HL-60 (cell line): ENCODE measurements at regions not wholly inside any gene's neighbourhood (a gene's known extent, or its start where the extent isn't known, plus 50 kb on each side); places are given as distances from the start of the nearest gene placed in this dataset.

Source experiments
- DNase-seq, 2 experiments: peaks; one replicate each; pipeline ENCODE4 v3.0.0-alpha.2; 2010 to 2020; ENCODE audit warnings: low read depth in 1 of 2, low spot score in 1 of 2
- H3K27ac ChIP-seq: fragments of 250-450 bp; sonication (Bioruptor Pico); replicated peaks from 2 replicates; pipeline ENCODE4 v1.5.1; 2020; ENCODE audit warnings: mild to moderate bottlenecking, moderate library complexity
- H3K27me3 ChIP-seq: fragments of 250-450 bp; sonication (Bioruptor Pico); 2 replicates; pipeline ENCODE4 v1.5.1; 2021; ENCODE audit warnings: mild to moderate bottlenecking, moderate library complexity; ENCODE audit not compliant: insufficient read depth, poor library complexity, severe bottlenecking
- H3K4me3 ChIP-seq: replicated peaks from 2 replicates; pipeline ENCODE4 v1.5.1; 2011; ENCODE audit warnings: mild to moderate bottlenecking, control low read depth, low read length; ENCODE audit not compliant: insufficient read depth
- GABPA ChIP-seq: IDR thresholded peaks from 2 replicates; pipeline ENCODE4 v1.6.1; 2012; ENCODE audit warnings: low read depth
- POLR2AphosphoS5 ChIP-seq: IDR thresholded peaks from 2 replicates; pipeline ENCODE4 v1.6.1; 2012; ENCODE audit warnings: low read depth
- REST ChIP-seq: IDR thresholded peaks from 2 replicates; pipeline ENCODE4 v1.6.1; 2012; ENCODE audit warnings: low read depth; ENCODE audit not compliant: insufficient replicate concordance
- SPI1 ChIP-seq: IDR thresholded peaks from 2 replicates; pipeline ENCODE4 v1.6.1; 2012; ENCODE audit warnings: low read depth, mild to moderate bottlenecking, borderline replicate concordance
- TF ChIP-seq, protein P1 (sequence below): IDR thresholded peaks from one replicate; pipeline ENCODE4 v1.5.1; 2011; ENCODE audit warnings: low read length, control low read depth, inconsistent platforms; ENCODE audit not compliant: insufficient read depth

DNA sequence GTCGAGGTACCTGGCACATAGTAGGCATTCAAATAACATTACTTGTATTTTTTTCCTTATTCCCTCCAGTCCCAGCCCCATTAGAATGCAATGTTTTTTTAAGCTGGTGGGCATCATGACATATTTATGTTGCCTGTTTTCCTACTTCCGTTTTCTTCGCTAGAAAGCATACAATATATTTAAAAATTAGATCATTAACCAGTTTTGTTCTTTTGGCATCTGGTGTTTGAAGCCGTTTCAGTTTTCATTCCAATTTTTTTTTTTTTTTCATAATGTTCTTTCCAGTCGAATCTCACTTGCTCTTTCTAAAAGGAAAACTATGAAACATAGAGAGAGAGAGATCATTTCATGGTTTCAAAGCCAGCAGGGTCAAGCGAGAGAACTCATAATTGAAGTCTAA lies 228.3 kb upstream of the C9orf72 start:
- TF ChIP-seq POLR2AphosphoS5 (no peak), REST (no peak), GABPA (no peak), SPI1 (no peak)
- TF ChIP-seq, protein P1, sequence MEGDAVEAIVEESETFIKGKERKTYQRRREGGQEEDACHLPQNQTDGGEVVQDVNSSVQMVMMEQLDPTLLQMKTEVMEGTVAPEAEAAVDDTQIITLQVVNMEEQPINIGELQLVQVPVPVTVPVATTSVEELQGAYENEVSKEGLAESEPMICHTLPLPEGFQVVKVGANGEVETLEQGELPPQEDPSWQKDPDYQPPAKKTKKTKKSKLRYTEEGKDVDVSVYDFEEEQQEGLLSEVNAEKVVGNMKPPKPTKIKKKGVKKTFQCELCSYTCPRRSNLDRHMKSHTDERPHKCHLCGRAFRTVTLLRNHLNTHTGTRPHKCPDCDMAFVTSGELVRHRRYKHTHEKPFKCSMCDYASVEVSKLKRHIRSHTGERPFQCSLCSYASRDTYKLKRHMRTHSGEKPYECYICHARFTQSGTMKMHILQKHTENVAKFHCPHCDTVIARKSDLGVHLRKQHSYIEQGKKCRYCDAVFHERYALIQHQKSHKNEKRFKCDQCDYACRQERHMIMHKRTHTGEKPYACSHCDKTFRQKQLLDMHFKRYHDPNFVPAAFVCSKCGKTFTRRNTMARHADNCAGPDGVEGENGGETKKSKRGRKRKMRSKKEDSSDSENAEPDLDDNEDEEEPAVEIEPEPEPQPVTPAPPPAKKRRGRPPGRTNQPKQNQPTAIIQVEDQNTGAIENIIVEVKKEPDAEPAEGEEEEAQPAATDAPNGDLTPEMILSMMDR, result no peak
- no peak overlapping the region for H3K4me3 ChIP-seq
- no peak overlapping the region for H3K27ac ChIP-seq
- no peaks in the 10 kb centered on the region for H3K27me3 ChIP-seq
- DNase-seq, result no peak

- TF ChIP-seq POLR2AphosphoS5, result no peak
- TF ChIP-seq SPI1, result no peak
- TF ChIP-seq GABPA, result no peak
- TF ChIP-seq, protein P1, result no peak
- TF ChIP-seq REST, result no peak
- H3K27me3 ChIP-seq, result no peaks in the 10 kb centered on the region
Measured at GRCh38 chr9:27802418-27802817, 229.1 kb upstream of the C9orf72 start.

GRCh38 chr9:27808864-27809263 lies 235.6 kb upstream of the C9orf72 start:
- no peaks in the 10 kb centered on the region for H3K27me3 ChIP-seq
- no peak overlapping the region for H3K4me3 ChIP-seq
- no peak for DNase-seq
- TF ChIP-seq, protein P1, result no peak
- no peak for TF ChIP-seq POLR2AphosphoS5
- H3K27ac ChIP-seq, result no peak overlapping the region

More at GRCh38 chr9:27802418-27802817, 229.1 kb upstream of the C9orf72 start:
- Histone ChIP-seq H3K4me3 (no peak overlapping the region), H3K27ac (no peak overlapping the region)
- DNase-seq, result no peak

- H3K27ac ChIP-seq, result no peak overlapping the region
- no peak for DNase-seq
- TF ChIP-seq POLR2AphosphoS5 (no peak), REST (no peak), SPI1 (no peak), GABPA (no peak)
- TF ChIP-seq, protein P1, result no peak
- no peak overlapping the region for H3K4me3 ChIP-seq
- no peaks in the 10 kb centered on the region for H3K27me3 ChIP-seq
Measured at GRCh38 chr9:27817747-27818146, 244.5 kb upstream of the C9orf72 start.
